ENCODE measurements at regions not wholly inside any gene's neighbourhood (a gene's known extent, or its start where the extent isn't known, plus 50 kb on each side); places are given as distances from the start of the nearest gene placed in this dataset.

GRCh38 chr3:159923956-159924355 is 64.7 kb upstream of the IL12A start:
- intact Hi-C loops (cut with micrococcal nuclease) (no loop called here), in situ Hi-C loops (cut with MboI) (no loop called here)
- Histone ChIP-seq H3K27ac (ENCODE audit: extremely low read depth, low read depth, low read length) (no peak overlapping the region), H3K9ac (ENCODE audit: insufficient read depth in 1 of 2, low read depth in 2 of 2, low read length in 2 of 2) (no peak overlapping the region), H3K4me3 (no peak overlapping the region), H3K79me2 (ENCODE audit: control insufficient read depth, insufficient read depth, low read length) (no peaks in the 10 kb centered on the region), H2AFZ (ENCODE audit: low read depth, low read length) (no peak overlapping the region), H3K36me3 (ENCODE audit: control insufficient read depth, insufficient read depth, low read length) (no peaks in the 10 kb centered on the region), H3K27me3 (ENCODE audit: control insufficient read depth in 2 of 2, insufficient read depth in 2 of 2, low read length in 2 of 2) (no peaks in the 10 kb centered on the region), H3K4me2 (ENCODE audit: insufficient read depth, low read length) (no peak overlapping the region), H4K20me1 (replicated peaks; ENCODE audit: control insufficient read depth, insufficient read depth, low read length) (no peaks in the 10 kb centered on the region), H3K4me1 (replicated peaks in 1 of 2; ENCODE audit: control insufficient read depth in 2 of 2, insufficient read depth in 2 of 2, low read length in 2 of 2) (no peaks in the 10 kb centered on the region), H3K9me1 (ENCODE audit: control insufficient read depth, insufficient read depth, low read length) (no peaks in the 10 kb centered on the region), H3K9me3 (replicated peaks; ENCODE audit: control insufficient read depth, insufficient read depth, low read depth, low read length) (no peaks in the 10 kb centered on the region)
- FAIRE-seq (no peak), DNase-seq (ENCODE audit: extremely low read depth in 1 of 4, low spot score in 3 of 4) (no peak), ATAC-seq (no peak)
- 0% methylated on average over 5 of the region's 6 CpGs for WGBS (ENCODE audit: insufficient coverage, low coverage, missing lambda C conversion rate)
- CTCF ChIA-PET (ENCODE audit: low intra/inter-chr PET ratio): no interaction called here
- no peak for TF ChIP-seq ZBTB1 (CRISPR knock-in tag; IDR thresholded peaks at IDR 0.05; ENCODE audit: borderline replicate concordance, low read depth)
- TF ChIP-seq ZNF57 (CRISPR knock-in tag; IDR thresholded peaks at IDR 0.05): no peak
- TF ChIP-seq ZNF644 (tag; IDR thresholded peaks at IDR 0.05; ENCODE audit: low read depth): no peak
- TF ChIP-seq RUNX1 (IDR thresholded peaks at IDR 0.05; ENCODE audit: low read depth): no peak
- TF ChIP-seq MTA2 (IDR thresholded peaks at IDR 0.05; ENCODE audit: low read depth): no peak
- TF ChIP-seq HMG20A (CRISPR knock-in tag; conservative IDR thresholded peaks at IDR 0.05): no peak
- no peak for TF ChIP-seq SETDB1 (IDR thresholded peaks at IDR 0.05; ENCODE audit: low read length)
- no peak for TF ChIP-seq CBX2 (IDR thresholded peaks at IDR 0.05; ENCODE audit: insufficient read depth, low read length, poor library complexity, severe bottlenecking)
- TF ChIP-seq NR1H2 (CRISPR knock-in tag; IDR thresholded peaks at IDR 0.05): no peak
- TF ChIP-seq ZNF165 (CRISPR knock-in tag; IDR thresholded peaks at IDR 0.05; ENCODE audit: borderline replicate concordance): no peak
- no peak for TF ChIP-seq MLX (CRISPR knock-in tag; conservative IDR thresholded peaks at IDR 0.05)
- TF ChIP-seq FOXM1 (IDR thresholded peaks at IDR 0.05; ENCODE audit: low read depth): no peak
- no peak for TF ChIP-seq FOXM1 (CRISPR knock-in tag; IDR thresholded peaks at IDR 0.05; ENCODE audit: low read depth)
- no peak for TF ChIP-seq KDM5B (IDR thresholded peaks at IDR 0.05; ENCODE audit: insufficient replicate concordance, low read depth, low read length)
- TF ChIP-seq SRSF7 (optimal IDR thresholded peaks at IDR 0.05; ENCODE audit: low read depth, low read length): no peak
- TF ChIP-seq ILF3 (IDR thresholded peaks at IDR 0.05; ENCODE audit: borderline replicate concordance): no peak
- TF ChIP-seq CSDE1 (IDR thresholded peaks at IDR 0.05): no peak
- no peak for TF ChIP-seq TCFL5 (CRISPR knock-in tag; conservative IDR thresholded peaks at IDR 0.05)
- TF ChIP-seq EZH2 (IDR thresholded peaks at IDR 0.05; ENCODE audit: borderline replicate concordance, low read depth, low read length): no peak
- no peak for TF ChIP-seq CBX1 (IDR thresholded peaks at IDR 0.05; ENCODE audit: low read depth)
- no peak for TF ChIP-seq MTF1 (CRISPR knock-in tag; IDR thresholded peaks at IDR 0.05; ENCODE audit: borderline replicate concordance)
- POLR2A ChIA-PET: interaction anchor here (1.0 kb wide), 1 partner anchor 52 kb away, joined by 4 read pairs; no protein-coding TSS in a partner anchor
- no TSS peak for BruUV-seq (replicated peaks)
